GM12872 (cell line): ENCODE measurements at regions not wholly inside any gene's neighbourhood (a gene's known extent, or its start where the extent isn't known, plus 50 kb on each side); places are given as distances from the start of the nearest gene placed in this dataset.

Experiments used
- CTCF ChIP-seq: IDR thresholded peaks from 3 replicates; pipeline ENCODE4 v1.5.1; 2011; ENCODE audit warnings: low read depth, mild to moderate bottlenecking, low read length, moderate library complexity; ENCODE audit not compliant: insufficient read depth

GRCh38 chr10:64617085-64617484 is 1095.9 kb downstream of the REEP3 start:
- TF ChIP-seq CTCF, result no peak

GRCh38 chr10:64619102-64619501 is 1097.9 kb downstream of the REEP3 start:
- no peak for TF ChIP-seq CTCF

- no peak for TF ChIP-seq CTCF
Observed at GRCh38 chr10:64626924-64627323, 1105.7 kb downstream of the REEP3 start.

GRCh38 chr10:64630534-64630933 is 1109.3 kb downstream of the REEP3 start:
- no peak for TF ChIP-seq CTCF

- no peak for TF ChIP-seq CTCF
Observed at GRCh38 chr10:64635906-64636305, 1114.7 kb downstream of the REEP3 start.

GRCh38 chr10:64636461-64636860 is 1115.3 kb downstream of the REEP3 start:
- TF ChIP-seq CTCF, result no peak

- TF ChIP-seq CTCF, result no peak
Observed at GRCh38 chr10:64637939-64638338, 1116.7 kb downstream of the REEP3 start.

- TF ChIP-seq CTCF, result no peak
Observed at GRCh38 chr10:64648915-64649314, 1127.7 kb downstream of the REEP3 start.
